HG02852 (cell line): ENCODE measurements at regions not wholly inside any gene's neighbourhood (a gene's known extent, or its start where the extent isn't known, plus 50 kb on each side); places are given as distances from the start of the nearest gene placed in this dataset.

Source experiments
- ATAC-seq: cut with Tn5 transposase; IDR thresholded peaks from one replicate; pipeline ENCODE4 v1.9.1; 2021; ENCODE audit warnings: mild to moderate bottlenecking, moderate library complexity; ENCODE audit not compliant: unreplicated experiment

DNA sequence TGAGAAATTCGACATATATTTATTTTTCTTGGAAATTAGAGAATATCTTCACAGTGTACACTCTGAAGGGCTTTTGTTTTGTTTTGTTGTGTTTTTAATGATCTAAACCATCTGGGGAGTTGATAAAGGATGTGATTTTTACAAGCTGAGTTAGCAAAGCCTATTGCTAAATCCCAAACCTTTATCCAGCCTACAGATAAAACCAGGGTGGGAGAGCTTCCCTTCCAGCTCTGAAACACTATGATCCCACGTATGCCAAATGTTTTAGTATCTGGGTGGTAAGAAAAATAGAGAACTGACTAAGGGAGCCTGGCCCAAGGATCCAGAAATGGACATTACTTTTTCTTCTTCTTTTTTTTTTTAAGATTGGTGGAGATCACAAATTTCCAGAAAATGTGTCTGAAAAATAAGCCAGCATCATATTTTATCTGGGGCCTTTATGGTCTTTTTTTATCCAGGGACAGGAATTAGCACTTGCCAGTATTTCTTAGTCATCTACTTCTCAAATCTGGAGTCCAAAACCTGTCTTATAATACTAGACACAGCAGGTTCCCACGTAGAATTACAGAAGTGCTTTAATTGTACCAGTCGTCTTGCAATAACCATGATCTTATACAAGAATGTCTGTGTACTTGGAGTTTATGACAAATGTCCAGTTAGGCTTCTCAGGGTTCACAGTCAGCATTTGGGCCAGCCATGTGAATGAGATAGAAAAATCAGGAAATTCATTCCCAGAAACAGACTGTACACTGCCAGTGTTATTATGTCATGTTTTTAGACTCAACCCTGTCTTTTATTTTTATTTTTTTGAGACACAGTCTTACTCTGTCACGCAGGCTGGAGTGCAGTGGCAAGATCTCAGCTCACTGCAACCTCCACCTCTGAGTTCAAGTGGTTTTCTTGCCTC is 290.8 kb upstream of the MPDZ start:
- no peak for ATAC-seq

- ATAC-seq = no peak
These were observed 290.1 kb upstream of the MPDZ start for GRCh38 chr9:13569602-13570067.

GRCh38 chr9:13568841-13569601 is 289.5 kb upstream of the MPDZ start:
- ATAC-seq = no peak

DNA sequence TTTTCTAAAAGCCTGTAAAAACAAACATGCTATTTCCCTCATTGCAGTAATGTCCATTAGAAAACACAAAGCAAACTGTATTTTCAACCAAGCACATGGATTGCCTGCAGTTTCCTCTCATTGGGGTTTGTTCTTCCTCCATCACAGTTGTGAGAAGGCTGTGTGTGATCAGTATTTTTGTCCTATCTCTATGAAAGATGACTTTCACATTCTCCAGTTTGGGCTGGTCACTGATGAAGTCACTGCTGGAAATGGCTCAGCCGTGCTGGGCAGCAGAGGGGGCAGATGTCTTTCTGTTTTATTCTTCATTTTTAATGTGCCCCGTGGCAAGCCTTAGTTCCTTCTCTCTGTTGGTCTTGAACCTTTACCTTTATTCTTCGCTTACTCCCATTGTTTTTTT is 288.9 kb upstream of the MPDZ start:
- no peak for ATAC-seq

DNA sequence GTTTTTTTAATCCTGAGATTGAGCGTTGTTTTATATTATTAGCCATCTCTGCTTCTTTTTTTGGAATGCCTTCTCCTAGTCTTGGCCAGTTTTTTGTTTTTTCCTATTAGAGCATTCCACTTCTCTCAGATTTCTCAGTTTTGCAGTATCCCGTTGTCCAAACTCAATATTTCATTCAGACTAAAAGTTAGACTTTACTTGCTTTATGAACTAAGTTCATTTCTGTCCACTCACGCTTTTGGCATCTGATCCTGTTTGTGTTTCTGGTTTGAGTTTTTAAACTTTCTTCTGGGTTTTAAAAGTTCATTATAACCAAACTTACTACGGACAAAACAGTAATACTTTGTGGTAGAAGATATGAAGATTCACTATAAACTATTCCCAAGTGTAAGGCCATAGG is 288.3 kb upstream of the MPDZ start:
- ATAC-seq = no peak

DNA sequence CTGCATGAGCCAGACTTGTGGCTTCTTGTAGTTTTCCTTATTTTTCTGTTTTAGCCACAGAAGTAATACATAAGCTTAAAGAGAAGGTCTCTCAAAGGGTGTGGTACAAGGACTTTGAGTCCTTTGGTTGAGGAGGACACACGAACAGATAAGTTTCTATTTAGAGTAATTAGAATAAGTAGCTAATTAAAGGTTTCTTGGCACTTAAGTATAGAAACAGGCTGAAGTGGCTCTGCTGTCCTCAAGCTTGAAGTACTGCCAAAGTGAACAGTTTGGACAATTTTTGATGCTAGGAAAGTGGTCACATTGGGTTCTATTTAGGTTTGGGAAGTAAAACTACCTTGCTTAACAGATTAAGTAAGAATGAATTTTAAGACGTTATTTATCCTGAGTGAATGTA is 278.3 kb upstream of the MPDZ start:
- no peak for ATAC-seq

- no peak for ATAC-seq
These were observed 277.2 kb upstream of the MPDZ start for GRCh38 chr9:13556656-13557055.

DNA sequence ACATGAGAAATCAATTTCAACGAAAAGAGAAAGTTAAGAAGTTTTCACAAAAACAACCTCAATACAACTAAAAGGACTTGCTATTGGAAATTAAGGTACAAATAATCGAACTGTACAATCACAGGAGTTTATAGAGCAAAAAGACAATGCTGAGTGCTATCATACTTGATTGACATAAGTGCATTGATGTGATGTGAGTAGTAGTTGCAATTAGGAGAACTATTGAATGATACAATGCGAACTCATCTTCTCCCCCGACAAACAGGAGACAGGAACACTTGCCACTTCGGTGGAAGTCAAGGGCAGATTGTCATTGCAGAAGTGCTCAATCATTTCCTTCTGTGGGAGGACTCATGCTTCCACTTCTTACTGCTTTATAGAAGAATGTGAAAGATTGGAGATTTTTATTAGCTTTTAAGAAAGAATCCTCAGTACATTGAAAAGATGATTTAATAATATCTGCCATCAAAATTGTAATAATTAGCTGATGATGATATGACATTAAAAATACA is 276.6 kb upstream of the MPDZ start:
- no peak for ATAC-seq

DNA sequence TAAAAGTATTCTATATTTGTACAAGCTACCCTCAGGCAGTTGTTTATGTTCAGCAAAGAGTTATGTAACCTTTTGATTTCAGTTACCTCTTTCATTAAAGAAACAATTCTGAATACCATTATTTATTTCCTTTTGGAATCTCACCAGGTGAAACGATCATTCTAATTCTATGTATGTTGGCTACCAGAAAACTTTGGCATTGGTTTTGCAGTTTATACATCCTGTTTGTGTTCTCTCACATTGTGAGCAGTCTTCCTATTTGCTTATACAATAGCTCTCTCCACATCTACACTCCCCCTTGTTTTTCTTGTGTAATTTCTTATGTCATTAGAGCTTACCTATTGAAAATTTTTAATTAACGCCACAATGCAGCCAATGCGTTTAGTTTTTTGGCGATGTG is 276.0 kb upstream of the MPDZ start:
- no peak for ATAC-seq

DNA sequence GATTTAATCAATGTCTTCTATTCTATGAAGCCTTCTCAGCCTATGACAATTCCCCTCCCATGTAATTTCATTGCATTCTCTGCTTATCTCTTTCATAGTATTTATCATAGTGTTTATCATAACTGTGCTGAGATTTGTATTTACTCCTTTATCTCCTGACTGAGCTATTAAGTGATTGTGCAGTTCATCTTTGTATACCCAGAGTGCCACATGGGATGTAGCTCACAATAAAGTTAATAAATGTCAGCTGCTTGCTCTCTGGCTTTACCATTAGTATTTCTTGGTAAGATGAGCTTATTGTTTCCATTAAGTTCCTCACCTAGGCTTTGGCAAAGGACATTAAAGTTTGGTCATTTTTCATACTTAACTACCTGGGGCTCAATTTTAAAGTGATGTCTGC is 275.1 kb upstream of the MPDZ start:
- no peak for ATAC-seq

- no peak for ATAC-seq
These were observed 273.2 kb upstream of the MPDZ start for GRCh38 chr9:13552606-13553215.

DNA sequence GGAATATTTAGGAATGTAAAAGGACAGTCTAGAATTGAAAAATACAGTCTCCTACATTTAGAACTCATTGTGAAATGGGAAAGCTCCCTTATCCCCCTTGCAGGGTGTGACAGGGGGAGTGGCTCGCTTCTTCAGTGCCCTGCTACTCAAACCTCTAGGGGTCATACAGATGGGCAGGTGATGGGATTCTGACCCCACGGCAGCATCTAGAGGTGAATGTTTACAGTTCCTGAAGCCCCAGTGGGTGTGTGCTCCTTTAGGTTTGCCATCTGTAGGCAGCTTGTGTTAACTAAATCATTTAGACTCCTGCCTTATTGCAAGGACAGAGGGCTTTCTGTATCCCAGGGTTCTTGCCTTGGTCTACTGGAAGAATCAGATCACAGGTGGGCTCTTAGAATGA is 271.0 kb upstream of the MPDZ start:
- ATAC-seq = no peak

GRCh38 chr9:13548535-13548934 is 269.0 kb upstream of the MPDZ start:
- ATAC-seq = no peak

DNA sequence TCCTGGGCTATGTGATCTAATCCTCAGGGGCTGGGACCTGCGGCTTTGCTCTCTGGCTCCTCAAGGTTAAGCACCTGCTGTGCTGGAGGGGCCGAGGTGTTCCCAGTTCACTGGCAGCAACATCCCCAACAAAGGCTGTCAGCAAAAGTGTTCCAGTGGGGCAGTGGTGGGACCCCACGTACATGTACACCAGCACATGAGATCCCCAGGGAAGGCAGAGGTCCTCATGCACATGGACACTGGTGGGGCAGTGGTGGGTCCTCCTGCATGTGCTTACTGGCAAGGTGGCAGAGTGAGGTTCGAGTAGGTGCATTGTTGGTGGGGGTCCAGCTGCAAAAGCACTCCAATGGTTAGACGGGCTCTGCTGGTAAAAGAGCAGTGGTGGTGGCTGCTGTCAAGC is 255.6 kb upstream of the MPDZ start:
- ATAC-seq = no peak

DNA sequence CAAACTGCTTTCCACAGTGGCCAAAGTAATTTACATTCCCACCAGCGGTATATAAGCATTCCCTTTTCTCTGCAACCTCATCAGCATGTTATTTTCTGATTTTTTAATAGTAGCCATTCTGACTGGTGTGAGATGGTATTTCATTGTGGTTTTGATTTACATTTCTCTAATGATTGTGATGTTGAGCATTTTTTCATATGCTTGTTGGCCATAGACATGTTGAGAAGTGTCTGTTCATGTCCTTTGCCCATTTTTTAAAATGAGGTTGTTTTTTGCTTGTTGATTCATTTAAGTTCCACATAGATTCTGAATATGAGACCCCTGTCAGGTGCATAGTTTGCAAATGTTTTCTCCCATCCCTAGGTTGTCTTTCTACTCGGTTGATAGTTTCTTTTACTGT is 254.5 kb upstream of the MPDZ start:
- no peak for ATAC-seq

DNA sequence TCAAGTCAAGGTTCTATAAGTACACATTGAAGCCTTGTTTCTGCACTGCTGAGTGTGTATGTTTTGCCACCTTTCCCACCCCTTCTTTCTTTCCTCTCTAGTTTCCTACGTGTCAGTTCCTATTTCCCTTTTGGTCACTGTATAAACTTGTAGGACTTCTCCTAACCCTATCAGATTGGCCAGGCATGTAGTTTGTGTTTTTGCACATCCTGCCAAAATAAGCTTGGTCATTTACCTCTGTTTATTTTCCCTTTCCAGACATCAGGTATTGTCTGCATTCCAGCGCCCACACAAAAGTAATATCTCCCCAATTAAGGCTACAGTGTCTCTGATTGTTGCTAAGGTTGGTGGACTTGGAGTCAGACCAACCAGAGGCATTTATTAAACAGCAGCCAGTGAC is 252.9 kb upstream of the MPDZ start:
- ATAC-seq = no peak

- no peak for ATAC-seq
These were observed 250.0 kb upstream of the MPDZ start for GRCh38 chr9:13529321-13530104.

GRCh38 chr9:13524245-13524644 is 244.8 kb upstream of the MPDZ start:
- no peak for ATAC-seq

- ATAC-seq = no peak
These were observed 240.6 kb upstream of the MPDZ start for GRCh38 chr9:13520069-13520468.

- no peak for ATAC-seq
These were observed 234.4 kb upstream of the MPDZ start for GRCh38 chr9:13513716-13514444.
